Astrocyte of the hippocampus (primary cell): ENCODE measurements at regions not wholly inside any gene's neighbourhood (a gene's known extent, or its start where the extent isn't known, plus 50 kb on each side); places are given as distances from the start of the nearest gene placed in this dataset.

Source experiments
- DNase-seq: peaks from one replicate; pipeline ENCODE4 v3.0.0; 2011; ENCODE audit warnings: low read depth, low spot score

GRCh38 chr20:16801919-16802651 is 53.9 kb downstream of the OTOR start:
- DNase-seq, result peak; percentile 70

- DNase-seq, result no peak
Observed at GRCh38 chr20:16802652-16802935, 54.4 kb downstream of the OTOR start.

GRCh38 chr20:16803965-16804792 is 56.0 kb downstream of the OTOR start:
- DNase-seq, result peak; percentile 74

GRCh38 chr20:16804793-16805187 is 56.6 kb downstream of the OTOR start:
- no peak for DNase-seq

GRCh38 chr20:16806061-16806460 is 57.9 kb downstream of the OTOR start:
- DNase-seq, result no peak

- DNase-seq, result no peak
Observed at GRCh38 chr20:16806886-16807285, 58.7 kb downstream of the OTOR start.

GRCh38 chr20:16808796-16809195 is 60.6 kb downstream of the OTOR start:
- no peak for DNase-seq

GRCh38 chr20:16810216-16810615 is 62.1 kb downstream of the OTOR start:
- peak; percentile 36 for DNase-seq

GRCh38 chr20:16816192-16816591 is 68.0 kb downstream of the OTOR start:
- DNase-seq, result no peak

GRCh38 chr20:16819483-16819882 is 71.3 kb downstream of the OTOR start:
- DNase-seq, result no peak

- DNase-seq, result peak; percentile 48
Observed at GRCh38 chr20:16821211-16822089, 73.3 kb downstream of the OTOR start.

GRCh38 chr20:16824664-16825063 is 76.5 kb downstream of the OTOR start:
- no peak for DNase-seq

GRCh38 chr20:16828666-16829305 is 80.6 kb downstream of the OTOR start:
- DNase-seq, result no peak

- peak; percentile 12 for DNase-seq
Observed at GRCh38 chr20:16835690-16836089, 87.5 kb downstream of the OTOR start.

- no peak for DNase-seq
Observed at GRCh38 chr20:16842486-16843120, 94.4 kb downstream of the OTOR start.

- no peak for DNase-seq
Observed at GRCh38 chr20:16844406-16844805, 96.2 kb downstream of the OTOR start.

GRCh38 chr20:16846006-16846405 is 97.8 kb downstream of the OTOR start:
- DNase-seq, result peak; percentile 13

GRCh38 chr20:16848061-16848460 is 99.9 kb downstream of the OTOR start:
- no peak for DNase-seq

GRCh38 chr20:16848526-16848925 is 100.4 kb downstream of the OTOR start:
- no peak for DNase-seq

- DNase-seq, result no peak
Observed at GRCh38 chr20:16860914-16861313, 112.8 kb downstream of the OTOR start.

GRCh38 chr20:16861708-16862107 is 113.5 kb downstream of the OTOR start:
- no peak for DNase-seq
